GM23338 (cell line): ENCODE measurements at regions not wholly inside any gene's neighbourhood (a gene's known extent, or its start where the extent isn't known, plus 50 kb on each side); places are given as distances from the start of the nearest gene placed in this dataset.

Source experiments
- CTCF ChIP-seq, 2 experiments: fragments of 200-600 bp in 1 of 2; sonication (generic) in 1 of 2; conservative IDR thresholded peaks; 2 replicates each; pipeline versions ENCODE4 v1.5.1 to v1.6.1; 2016 to 2017; ENCODE audit warnings: antibody characterized with exemption in 2 of 2, low read depth in 2 of 2, mild to moderate bottlenecking in 2 of 2, moderate library complexity in 1 of 2
- EZH2 ChIP-seq: fragments of 200-600 bp; sonication (generic); IDR thresholded peaks from one replicate; pipeline ENCODE4 v1.8.0; 2017; ENCODE audit warnings: antibody characterized with exemption, mild to moderate bottlenecking, low read depth; ENCODE audit not compliant: unreplicated experiment
- EZH2phosphoT487 ChIP-seq: fragments of 200-600 bp; sonication (generic); IDR thresholded peaks from one replicate; pipeline ENCODE4 v1.8.1; 2018; ENCODE audit warnings: antibody characterized with exemption; ENCODE audit not compliant: unreplicated experiment

- TF ChIP-seq CTCF (conservative IDR thresholded peaks at IDR 0.05; ENCODE audit: low read depth in 2 of 2): no peak
- TF ChIP-seq EZH2phosphoT487: no peak
- TF ChIP-seq EZH2: no peak
Measured at GRCh38 chr4:163618845-163619244, 124.4 kb downstream of the TMA16 start.
